Hepatocyte (in vitro differentiated cells): ENCODE measurements at regions not wholly inside any gene's neighbourhood (a gene's known extent, or its start where the extent isn't known, plus 50 kb on each side); places are given as distances from the start of the nearest gene placed in this dataset.
A peak's percentile ranks its signal among the peaks of the same experiment; 100 is the strongest.

ENCODE experiments used
- EZH2 ChIP-seq: fragments of 200-600 bp; sonication (generic); IDR thresholded peaks from 2 replicates; pipeline ENCODE4 v1.6.1; 2016; ENCODE audit warnings: antibody characterized with exemption, mild to moderate bottlenecking, borderline replicate concordance
- EZH2phosphoT487 ChIP-seq: fragments of 200-600 bp; sonication (generic); IDR thresholded peaks from one replicate; pipeline ENCODE4 v1.6.1; 2018; ENCODE audit warnings: antibody characterized with exemption, mild to moderate bottlenecking, low read depth, moderate library complexity; ENCODE audit not compliant: unreplicated experiment, severe bottlenecking
- TF ChIP-seq, protein P1 (sequence below): fragments of 200-600 bp; sonication (generic); IDR thresholded peaks from 2 replicates; pipeline ENCODE4 v1.5.1; 2016; ENCODE audit warnings: antibody characterized with exemption, mild to moderate bottlenecking; ENCODE audit not compliant: poor library complexity

DNA sequence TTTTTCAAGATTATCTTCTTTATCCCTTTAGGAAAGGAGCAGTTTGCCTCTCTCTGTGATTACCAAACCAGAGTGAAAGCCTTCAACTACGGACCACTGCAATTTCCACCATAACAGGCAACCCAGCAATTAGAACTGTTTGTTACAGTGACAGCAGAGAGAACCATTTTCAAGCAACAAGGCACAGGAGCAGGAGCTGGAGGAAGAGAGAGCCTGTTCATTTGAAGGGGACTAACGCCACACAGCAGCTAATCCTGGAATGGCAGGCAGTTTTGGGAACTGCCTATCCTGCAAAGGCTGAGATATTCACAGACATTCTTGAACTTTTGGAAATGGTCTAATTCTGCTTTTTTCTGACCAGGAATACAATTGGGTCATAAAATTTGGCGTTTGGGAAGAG is 1541.9 kb upstream of the PIK3C3 start:
- TF ChIP-seq EZH2, result no peak
- TF ChIP-seq, protein P1, sequence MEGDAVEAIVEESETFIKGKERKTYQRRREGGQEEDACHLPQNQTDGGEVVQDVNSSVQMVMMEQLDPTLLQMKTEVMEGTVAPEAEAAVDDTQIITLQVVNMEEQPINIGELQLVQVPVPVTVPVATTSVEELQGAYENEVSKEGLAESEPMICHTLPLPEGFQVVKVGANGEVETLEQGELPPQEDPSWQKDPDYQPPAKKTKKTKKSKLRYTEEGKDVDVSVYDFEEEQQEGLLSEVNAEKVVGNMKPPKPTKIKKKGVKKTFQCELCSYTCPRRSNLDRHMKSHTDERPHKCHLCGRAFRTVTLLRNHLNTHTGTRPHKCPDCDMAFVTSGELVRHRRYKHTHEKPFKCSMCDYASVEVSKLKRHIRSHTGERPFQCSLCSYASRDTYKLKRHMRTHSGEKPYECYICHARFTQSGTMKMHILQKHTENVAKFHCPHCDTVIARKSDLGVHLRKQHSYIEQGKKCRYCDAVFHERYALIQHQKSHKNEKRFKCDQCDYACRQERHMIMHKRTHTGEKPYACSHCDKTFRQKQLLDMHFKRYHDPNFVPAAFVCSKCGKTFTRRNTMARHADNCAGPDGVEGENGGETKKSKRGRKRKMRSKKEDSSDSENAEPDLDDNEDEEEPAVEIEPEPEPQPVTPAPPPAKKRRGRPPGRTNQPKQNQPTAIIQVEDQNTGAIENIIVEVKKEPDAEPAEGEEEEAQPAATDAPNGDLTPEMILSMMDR, result peak; percentile 60
- TF ChIP-seq EZH2phosphoT487, result no peak
